ENCODE measurements at regions not wholly inside any gene's neighbourhood (a gene's known extent, or its start where the extent isn't known, plus 50 kb on each side); places are given as distances from the start of the nearest gene placed in this dataset.

DNA sequence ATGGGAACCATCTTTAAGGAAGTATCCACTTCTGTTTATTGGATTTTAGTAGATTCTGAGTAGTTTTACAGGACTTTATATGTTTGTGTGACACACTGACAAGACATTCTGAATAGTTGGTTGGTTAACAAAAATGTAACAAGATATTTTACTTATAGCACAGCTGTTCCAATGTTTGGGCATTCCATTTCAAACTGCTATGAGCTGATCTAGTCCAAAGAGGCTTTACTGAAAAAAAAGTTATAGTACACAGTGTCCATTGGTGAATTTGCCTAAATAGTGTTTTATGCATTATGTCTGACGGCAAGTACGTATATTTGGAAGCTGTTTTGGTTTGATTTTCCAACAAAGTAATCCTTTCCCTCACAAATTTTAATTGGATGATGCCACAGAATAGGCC is 99.1 kb downstream of the SAMD9 start:
- no peak for DNase-seq
- Histone ChIP-seq H3K79me2 (ENCODE audit: low read length) (no peaks in the 10 kb centered on the region), H4K20me1 (ENCODE audit: insufficient read depth, low read length) (no peaks in the 10 kb centered on the region), H3K9me2 (replicated peaks; ENCODE audit: insufficient read depth, low read length) (no peaks in the 10 kb centered on the region), H3K36me3 (replicated peaks; ENCODE audit: insufficient read depth, low read length) (no peaks in the 10 kb centered on the region), H3K4me3 (ENCODE audit: low read length) (no peak overlapping the region), H3K9ac (ENCODE audit: low read length) (no peak overlapping the region), H3K9me3 (replicated peaks; ENCODE audit: insufficient read depth, low read length) (no peaks in the 10 kb centered on the region), H3K4me1 (ENCODE audit: low read length) (no peaks in the 10 kb centered on the region), H3F3A (ENCODE audit: insufficient read depth, low read length) (no peaks in the 10 kb centered on the region), H3K4me2 (ENCODE audit: low read depth, low read length) (no peak overlapping the region), H3K27ac (ENCODE audit: low read length) (no peak overlapping the region), H3K27me3 (replicated peaks; ENCODE audit: insufficient read depth, low read length) (no peaks in the 10 kb centered on the region), H2AFZ (ENCODE audit: low read length) (no peak overlapping the region)
- TF ChIP-seq, protein P1, sequence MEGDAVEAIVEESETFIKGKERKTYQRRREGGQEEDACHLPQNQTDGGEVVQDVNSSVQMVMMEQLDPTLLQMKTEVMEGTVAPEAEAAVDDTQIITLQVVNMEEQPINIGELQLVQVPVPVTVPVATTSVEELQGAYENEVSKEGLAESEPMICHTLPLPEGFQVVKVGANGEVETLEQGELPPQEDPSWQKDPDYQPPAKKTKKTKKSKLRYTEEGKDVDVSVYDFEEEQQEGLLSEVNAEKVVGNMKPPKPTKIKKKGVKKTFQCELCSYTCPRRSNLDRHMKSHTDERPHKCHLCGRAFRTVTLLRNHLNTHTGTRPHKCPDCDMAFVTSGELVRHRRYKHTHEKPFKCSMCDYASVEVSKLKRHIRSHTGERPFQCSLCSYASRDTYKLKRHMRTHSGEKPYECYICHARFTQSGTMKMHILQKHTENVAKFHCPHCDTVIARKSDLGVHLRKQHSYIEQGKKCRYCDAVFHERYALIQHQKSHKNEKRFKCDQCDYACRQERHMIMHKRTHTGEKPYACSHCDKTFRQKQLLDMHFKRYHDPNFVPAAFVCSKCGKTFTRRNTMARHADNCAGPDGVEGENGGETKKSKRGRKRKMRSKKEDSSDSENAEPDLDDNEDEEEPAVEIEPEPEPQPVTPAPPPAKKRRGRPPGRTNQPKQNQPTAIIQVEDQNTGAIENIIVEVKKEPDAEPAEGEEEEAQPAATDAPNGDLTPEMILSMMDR (IDR thresholded peaks at IDR 0.05; ENCODE audit: low read length): no peak
- TF ChIP-seq EZH2 (optimal IDR thresholded peaks at IDR 0.05; ENCODE audit: low read depth, low read length) (no peak), EZH2phosphoT487 (IDR thresholded peaks at IDR 0.05; ENCODE audit: low read length) (no peak)

- Histone ChIP-seq H3K27me3 (replicated peaks; ENCODE audit: insufficient read depth, low read length) (no peaks in the 10 kb centered on the region), H3K4me1 (ENCODE audit: low read length) (no peaks in the 10 kb centered on the region), H3K9me2 (replicated peaks; ENCODE audit: insufficient read depth, low read length) (no peaks in the 10 kb centered on the region), H3K9ac (ENCODE audit: low read length) (no peak overlapping the region), H3K4me3 (ENCODE audit: low read length) (no peak overlapping the region), H3K79me2 (ENCODE audit: low read length) (no peaks in the 10 kb centered on the region), H3F3A (ENCODE audit: insufficient read depth, low read length) (no peaks in the 10 kb centered on the region), H3K36me3 (replicated peaks; ENCODE audit: insufficient read depth, low read length) (no peaks in the 10 kb centered on the region), H2AFZ (ENCODE audit: low read length) (no peak overlapping the region), H3K27ac (ENCODE audit: low read length) (no peak overlapping the region), H3K4me2 (ENCODE audit: low read depth, low read length) (no peak overlapping the region), H4K20me1 (ENCODE audit: insufficient read depth, low read length) (no peaks in the 10 kb centered on the region), H3K9me3 (replicated peaks; ENCODE audit: insufficient read depth, low read length) (no peaks in the 10 kb centered on the region)
- no peak for DNase-seq
- TF ChIP-seq, protein P1 (IDR thresholded peaks at IDR 0.05; ENCODE audit: low read length): no peak
- no peak for TF ChIP-seq EZH2phosphoT487 (IDR thresholded peaks at IDR 0.05; ENCODE audit: low read length)
- no peak for TF ChIP-seq EZH2 (optimal IDR thresholded peaks at IDR 0.05; ENCODE audit: low read depth, low read length)
Observed at GRCh38 chr7:93016681-93017381, 100.9 kb downstream of the SAMD9 start.

DNA sequence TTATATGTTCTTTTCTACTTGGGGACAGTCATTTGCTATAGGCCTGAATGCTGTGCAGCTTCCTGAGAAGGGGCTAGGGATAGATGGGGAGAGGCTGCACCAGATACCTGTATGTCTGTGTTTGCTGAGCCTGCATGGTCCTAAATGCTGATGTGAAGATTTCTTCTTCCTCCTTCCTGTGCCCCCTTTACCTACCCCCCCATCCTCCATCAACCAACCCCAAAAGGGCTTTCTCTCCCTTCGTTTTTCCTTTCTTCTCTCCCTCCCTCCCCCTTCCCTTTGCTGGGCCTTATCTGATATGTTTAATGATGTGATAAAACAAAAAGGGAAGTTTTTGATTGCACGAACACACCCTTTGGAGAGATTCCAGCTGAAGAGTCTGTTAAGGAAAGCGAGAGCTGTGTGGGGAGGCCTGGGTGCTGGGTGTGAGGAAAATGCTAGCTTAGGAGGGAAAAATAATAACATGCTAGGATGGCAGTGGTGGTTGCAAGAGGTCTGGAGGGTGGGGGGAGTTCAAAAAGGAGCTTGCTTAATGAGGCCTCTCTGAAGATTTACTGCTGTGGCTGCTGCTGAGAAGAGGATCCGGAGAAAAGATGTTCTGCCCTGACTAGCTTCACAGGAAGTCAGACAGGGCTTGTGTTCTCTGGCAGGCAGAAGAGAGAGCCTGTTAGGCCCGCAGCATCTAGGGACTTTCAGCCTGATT is 101.8 kb downstream of the SAMD9 start:
- Histone ChIP-seq H3K9me2 (replicated peaks; ENCODE audit: insufficient read depth, low read length) (no peaks in the 10 kb centered on the region), H3K27me3 (replicated peaks; ENCODE audit: insufficient read depth, low read length) (no peaks in the 10 kb centered on the region), H3K4me1 (ENCODE audit: low read length) (no peaks in the 10 kb centered on the region), H3K27ac (ENCODE audit: low read length) (no peak overlapping the region), H3K4me3 (ENCODE audit: low read length) (no peak overlapping the region), H3K9ac (ENCODE audit: low read length) (no peak overlapping the region), H3K4me2 (ENCODE audit: low read depth, low read length) (no peak overlapping the region), H3K9me3 (replicated peaks; ENCODE audit: insufficient read depth, low read length) (no peaks in the 10 kb centered on the region), H2AFZ (ENCODE audit: low read length) (no peak overlapping the region), H3K36me3 (replicated peaks; ENCODE audit: insufficient read depth, low read length) (no peaks in the 10 kb centered on the region), H3K79me2 (ENCODE audit: low read length) (no peaks in the 10 kb centered on the region), H3F3A (ENCODE audit: insufficient read depth, low read length) (no peaks in the 10 kb centered on the region), H4K20me1 (ENCODE audit: insufficient read depth, low read length) (no peaks in the 10 kb centered on the region)
- TF ChIP-seq EZH2 (optimal IDR thresholded peaks at IDR 0.05; ENCODE audit: low read depth, low read length): no peak
- no peak for TF ChIP-seq EZH2phosphoT487 (IDR thresholded peaks at IDR 0.05; ENCODE audit: low read length)
- TF ChIP-seq, protein P1 (IDR thresholded peaks at IDR 0.05; ENCODE audit: low read length): no peak
- DNase-seq: no peak

Measured in MM.1S (cell line).